ENCODE measurements at regions not wholly inside any gene's neighbourhood (a gene's known extent, or its start where the extent isn't known, plus 50 kb on each side); places are given as distances from the start of the nearest gene placed in this dataset.

- H3K27ac ChIP-seq = no peak overlapping the region
- TF ChIP-seq CTCF (conservative IDR thresholded peaks at IDR 0.05) (no peak), ZFX (IDR thresholded peaks at IDR 0.05) (no peak)
Measured at GRCh38 chr4:116397714-116398113, 687.7 kb downstream of the TRAM1L1 start.

- TF ChIP-seq CTCF (conservative IDR thresholded peaks at IDR 0.05) (no peak), ZFX (IDR thresholded peaks at IDR 0.05) (no peak)
- H3K27ac ChIP-seq = no peak overlapping the region
Measured at GRCh38 chr4:116397291-116397690, 688.1 kb downstream of the TRAM1L1 start.

- H3K27ac ChIP-seq = no peak overlapping the region
- TF ChIP-seq CTCF (conservative IDR thresholded peaks at IDR 0.05) = no peak
- no peak for TF ChIP-seq ZFX (IDR thresholded peaks at IDR 0.05)
Measured at GRCh38 chr4:116395408-116395807, 690.0 kb downstream of the TRAM1L1 start.

- no peak for TF ChIP-seq ZFX (IDR thresholded peaks at IDR 0.05)
- no peak for TF ChIP-seq CTCF (conservative IDR thresholded peaks at IDR 0.05)
- no peak overlapping the region for H3K27ac ChIP-seq
Measured at GRCh38 chr4:116391020-116391419, 694.4 kb downstream of the TRAM1L1 start.

GRCh38 chr4:116389139-116389538, 696.2 kb downstream of the TRAM1L1 start:
- TF ChIP-seq CTCF (conservative IDR thresholded peaks at IDR 0.05) = no peak
- TF ChIP-seq ZFX (IDR thresholded peaks at IDR 0.05) = no peak
- H3K27ac ChIP-seq = no peak overlapping the region

GRCh38 chr4:116387937-116388474, 697.4 kb downstream of the TRAM1L1 start:
- TF ChIP-seq CTCF (conservative IDR thresholded peaks at IDR 0.05) (no peak), ZFX (IDR thresholded peaks at IDR 0.05) (no peak)
- H3K27ac ChIP-seq = no peak overlapping the region

- no peak for TF ChIP-seq CTCF (conservative IDR thresholded peaks at IDR 0.05)
- TF ChIP-seq ZFX (IDR thresholded peaks at IDR 0.05) = no peak
- H3K27ac ChIP-seq = no peak overlapping the region
Measured at GRCh38 chr4:116386856-116387255, 698.5 kb downstream of the TRAM1L1 start.

Measured in C4-2B (cell line).